Ovary (tissue), 7 donors: ENCODE measurements at regions not wholly inside any gene's neighbourhood (a gene's known extent, or its start where the extent isn't known, plus 50 kb on each side); places are given as distances from the start of the nearest gene placed in this dataset.

Experiments used
- DNase-seq, 5 donors: peaks; one replicate each; pipeline ENCODE4 v3.0.0-alpha.2; 2019 to 2020
- H3K27ac ChIP-seq, 2 donors: fragments of 200-600 bp; one replicate each; pipeline versions ENCODE4 v1.5.1 to v1.8.0; 2019 to 2022
- H3K27me3 ChIP-seq: fragments of 200-600 bp; one replicate; pipeline ENCODE4 v1.8.0; 2022
- H3K36me3 ChIP-seq: fragments of 200-600 bp; sonication (generic); one replicate; pipeline ENCODE4 v1.5.1; 2019
- H3K4me1 ChIP-seq: one replicate; pipeline ENCODE4 v1.8.1; 2013; ENCODE audit warnings: mild to moderate bottlenecking, moderate library complexity; ENCODE audit not compliant: insufficient read depth
- H3K4me3 ChIP-seq: fragments of 200-600 bp; sonication (generic); one replicate; pipeline ENCODE4 v1.5.1; 2017
- H3K9me3 ChIP-seq, 2 donors: fragments of 200-600 bp in 1 of 2; sonication (generic) in 1 of 2; one replicate each; pipeline versions ENCODE4 v1.5.1 to v1.8.1; 2013 to 2019; ENCODE audit warnings: mild to moderate bottlenecking in 1 of 2, moderate library complexity in 1 of 2
- CTCF ChIP-seq, 3 donors: fragments of 450-650 bp in 2 of 3; fragments of 200-600 bp in 1 of 3; IDR thresholded peaks; one replicate each; pipeline versions ENCODE4 v1.5.1 to v1.8.0; 2016 to 2022; ENCODE audit warnings: antibody characterized with exemption in 3 of 3, mild to moderate bottlenecking in 1 of 3
- EP300 ChIP-seq: sonication (generic); formaldehyde crosslinking; IDR thresholded peaks from one replicate; pipeline ENCODE4 v1.6.1; 2017; ENCODE audit warnings: antibody characterized with exemption
- POLR2A ChIP-seq: fragments of 450-650 bp; IDR thresholded peaks from one replicate; pipeline ENCODE4 v1.6.1; 2017; ENCODE audit warnings: antibody characterized with exemption, mild to moderate bottlenecking, moderate library complexity
- WGBS, 3 donors: extraction: QIAGEN DNeasy Blood & Tissue Kit in 1 of 3; methylation state at CpG; one replicate each; pipeline versions ENCODE4 v1.1.5 to v1.1.7; 2013 to 2017; 5-methylcytosine and 5-hydroxymethylcytosine counted together
- intact Hi-C, 4 donors: fragments of 100-400 bp; cut with DNase I; formaldehyde crosslinking; loops; one replicate each; pipeline versions ENCODE4 v1.11.0 to v1.15.1; 2022 to 2023
- donor health status: DM: no; HTN: no; CAD: no; lungs with moderate emphysema.
- donor health status: DM: no; HTN: no; CAD: no.
- donor health status: Bipolar disorder and iron deficiency.
- donor health status: DM: no; HTN: no; CAD: no.
- donor health status: DM: yes; HTN: yes; CAD: no.

- no peaks in the 10 kb centered on the region for H3K27me3 ChIP-seq
- no peak overlapping the region for H3K27ac ChIP-seq
- 87 to 91% (median 89%) methylated on average over 3 of the region's 3 CpGs for WGBS, 3 donors
- H3K4me1 ChIP-seq = no peaks in the 10 kb centered on the region
- H3K4me3 ChIP-seq = no peak overlapping the region
- H3K36me3 ChIP-seq = no peaks in the 10 kb centered on the region
- H3K9me3 ChIP-seq = no peaks in the 10 kb centered on the region
- intact Hi-C loops = no loop called here
- no peak for DNase-seq
- no peak for TF ChIP-seq CTCF (IDR thresholded peaks at IDR 0.05)
- TF ChIP-seq EP300 = no peak
- no peak for TF ChIP-seq POLR2A
These were observed 432.3 kb upstream of the DAB2 start for GRCh38 chr5:39857041-39857440.

GRCh38 chr5:39854771-39855410 lies 430.1 kb upstream of the DAB2 start:
- 57 to 66% (median 63%) methylated on average over 2 of the region's 2 CpGs for WGBS, 3 donors
- Histone ChIP-seq H3K36me3 (no peaks in the 10 kb centered on the region), H3K4me1 (no peaks in the 10 kb centered on the region), H3K4me3 (no peak overlapping the region), H3K27ac (no peak overlapping the region), H3K27me3 (no peaks in the 10 kb centered on the region), H3K9me3 (no peaks in the 10 kb centered on the region)
- DNase-seq = no peak
- intact Hi-C loops = no loop called here
- TF ChIP-seq EP300 (no peak), POLR2A (no peak), CTCF (IDR thresholded peaks at IDR 0.05) (no peak)

- Histone ChIP-seq H3K4me1 (no peaks in the 10 kb centered on the region), H3K4me3 (no peak overlapping the region), H3K27ac (no peak overlapping the region), H3K9me3 (no peaks in the 10 kb centered on the region), H3K36me3 (no peaks in the 10 kb centered on the region), H3K27me3 (no peaks in the 10 kb centered on the region)
- intact Hi-C loops = no loop called here
- 61 to 66% (median 62%) methylated on average over 4 of the region's 4 CpGs for WGBS, 3 donors
- TF ChIP-seq EP300 (no peak), POLR2A (no peak), CTCF (IDR thresholded peaks at IDR 0.05) (no peak)
- no peak for DNase-seq
These were observed 425.5 kb upstream of the DAB2 start for GRCh38 chr5:39850291-39850690.

GRCh38 chr5:39846144-39846543 lies 421.4 kb upstream of the DAB2 start:
- H3K4me1 ChIP-seq = no peaks in the 10 kb centered on the region
- H3K36me3 ChIP-seq = no peaks in the 10 kb centered on the region
- DNase-seq = no peak
- H3K27me3 ChIP-seq = no peaks in the 10 kb centered on the region
- H3K9me3 ChIP-seq = no peaks in the 10 kb centered on the region
- intact Hi-C loops = no loop called here
- no peak overlapping the region for H3K27ac ChIP-seq
- H3K4me3 ChIP-seq = no peak overlapping the region
- TF ChIP-seq POLR2A (no peak), CTCF (IDR thresholded peaks at IDR 0.05) (no peak), EP300 (no peak)
